ENCODE measurements at regions not wholly inside any gene's neighbourhood (a gene's known extent, or its start where the extent isn't known, plus 50 kb on each side); places are given as distances from the start of the nearest gene placed in this dataset.
"Not testable (repeated sequence)": the region's sequence is repeated elsewhere in the genome, so short reads cannot be mapped to it uniquely, and the experiment has no call there.

DNA sequence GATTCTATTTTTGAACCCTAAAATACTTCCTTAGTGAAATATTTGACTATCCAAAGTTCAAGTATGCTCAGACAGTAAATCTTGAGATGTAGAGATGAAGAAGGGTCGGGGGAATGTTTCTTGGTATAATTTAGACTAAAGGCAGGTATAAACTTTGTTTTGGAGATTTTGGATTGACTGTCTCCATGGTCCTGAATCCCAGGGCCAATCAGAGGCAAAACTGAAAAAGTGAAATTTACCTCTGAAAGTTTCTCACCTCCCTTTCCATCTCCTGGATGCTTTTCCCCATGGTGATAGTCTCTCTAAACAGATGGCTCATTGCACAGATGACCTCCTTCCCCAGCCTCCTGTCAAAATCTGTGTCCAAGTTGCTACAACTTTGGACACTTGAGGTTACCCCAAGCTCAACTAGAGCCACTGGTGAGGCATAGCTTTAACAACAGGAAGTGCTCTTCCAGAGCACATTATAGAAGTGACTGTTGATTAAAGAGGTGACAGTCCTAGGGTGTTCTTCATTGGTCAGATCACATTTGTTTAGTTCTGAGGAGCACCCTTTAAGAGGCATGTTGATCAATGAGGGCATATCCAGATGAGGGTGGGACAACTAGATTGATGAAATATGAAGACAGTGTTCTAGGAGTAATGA, 128.4 kb downstream of the AKAP11 start:
- no peak for DNase-seq

DNA sequence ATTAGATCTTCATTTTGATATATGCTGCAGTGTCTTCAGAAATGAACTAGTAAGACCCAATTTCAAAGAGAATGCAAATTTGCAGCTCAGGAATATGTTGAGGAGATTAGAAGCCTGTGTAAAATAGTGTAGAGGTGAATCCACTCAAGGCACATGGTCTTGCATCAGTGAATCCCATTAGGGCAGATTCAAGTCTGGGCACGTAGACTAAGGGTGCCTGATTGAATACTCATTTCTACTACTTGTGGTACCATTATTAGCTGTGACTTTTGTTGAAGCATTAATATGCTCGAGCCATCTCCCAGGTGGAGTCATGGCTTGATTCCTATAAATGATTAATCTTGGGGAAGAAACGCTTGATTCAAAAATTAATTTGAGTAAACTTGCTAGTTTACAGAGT, 129.4 kb downstream of the AKAP11 start:
- DNase-seq = no peak

DNA sequence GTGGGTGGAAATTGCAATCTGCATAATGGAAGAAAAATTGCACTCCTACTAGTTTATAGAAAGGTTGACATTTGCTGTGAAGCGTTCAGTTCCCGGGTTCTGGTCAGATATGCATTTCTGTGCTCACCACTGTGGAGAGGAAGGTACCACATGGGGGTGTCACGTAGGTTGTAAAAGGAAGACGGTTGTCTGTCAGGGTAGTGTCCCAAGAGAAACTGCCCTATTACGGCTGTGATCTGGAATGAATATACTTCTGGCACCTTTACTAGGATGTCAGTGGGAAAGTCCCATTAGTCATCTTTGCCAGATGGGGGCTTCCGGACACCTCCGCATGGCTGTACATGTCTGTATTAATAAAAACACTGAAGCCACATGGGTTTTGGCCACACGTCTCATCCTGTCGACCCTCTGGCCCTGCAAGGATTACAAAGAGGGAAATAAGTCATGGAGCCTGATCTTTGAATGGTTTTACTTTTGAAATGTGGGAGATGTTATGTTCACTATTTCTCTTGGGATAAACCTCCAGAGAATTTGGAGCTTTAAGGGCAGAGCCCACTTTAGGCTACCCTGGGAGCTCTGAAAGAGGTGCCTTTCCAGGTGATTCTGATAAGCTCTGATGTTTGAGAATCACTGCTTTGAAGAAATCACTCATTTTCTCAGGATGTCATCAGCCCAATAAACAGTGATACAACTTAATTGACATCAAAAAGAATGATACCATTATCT, 133.9 kb downstream of the AKAP11 start:
- DNase-seq = peak; percentile 81

DNA sequence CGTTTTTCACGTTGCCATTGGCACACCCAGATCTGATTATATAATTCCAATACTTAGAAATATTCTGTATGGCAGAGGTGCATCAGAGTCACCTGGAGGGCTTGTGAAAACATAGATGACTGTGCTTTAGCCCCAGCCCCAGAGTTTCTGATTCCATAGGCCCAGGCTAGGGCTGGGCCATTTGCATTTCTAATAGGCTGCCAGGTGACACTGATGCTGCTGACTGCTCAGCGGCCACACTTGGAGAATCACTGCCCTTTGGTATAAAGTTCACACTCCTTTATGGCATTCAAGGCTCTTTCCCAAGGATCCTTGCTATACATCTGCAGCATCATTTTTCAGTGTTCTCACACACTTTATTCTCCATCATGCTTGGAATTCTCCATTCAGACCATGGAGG, 137.1 kb downstream of the AKAP11 start:
- DNase-seq = no peak

DNA sequence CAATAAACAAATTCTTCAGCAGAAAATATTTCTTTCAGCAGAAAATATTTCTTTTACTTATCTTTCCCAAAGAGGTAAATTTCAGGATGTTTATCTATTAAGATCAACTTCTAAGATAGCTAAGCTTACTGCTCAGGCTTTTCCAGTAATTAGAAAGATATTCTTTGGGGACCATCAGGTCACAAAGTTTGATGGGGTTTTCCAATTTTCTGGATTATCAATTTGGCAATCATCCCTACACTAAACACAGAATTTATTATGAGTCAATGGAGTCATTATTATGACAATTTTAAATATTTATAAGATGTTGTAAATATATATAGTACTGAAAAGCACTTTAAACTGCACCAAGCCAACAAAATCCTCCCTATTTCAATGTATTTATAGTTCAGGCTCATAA, 137.6 kb downstream of the AKAP11 start:
- no peak for DNase-seq

DNA sequence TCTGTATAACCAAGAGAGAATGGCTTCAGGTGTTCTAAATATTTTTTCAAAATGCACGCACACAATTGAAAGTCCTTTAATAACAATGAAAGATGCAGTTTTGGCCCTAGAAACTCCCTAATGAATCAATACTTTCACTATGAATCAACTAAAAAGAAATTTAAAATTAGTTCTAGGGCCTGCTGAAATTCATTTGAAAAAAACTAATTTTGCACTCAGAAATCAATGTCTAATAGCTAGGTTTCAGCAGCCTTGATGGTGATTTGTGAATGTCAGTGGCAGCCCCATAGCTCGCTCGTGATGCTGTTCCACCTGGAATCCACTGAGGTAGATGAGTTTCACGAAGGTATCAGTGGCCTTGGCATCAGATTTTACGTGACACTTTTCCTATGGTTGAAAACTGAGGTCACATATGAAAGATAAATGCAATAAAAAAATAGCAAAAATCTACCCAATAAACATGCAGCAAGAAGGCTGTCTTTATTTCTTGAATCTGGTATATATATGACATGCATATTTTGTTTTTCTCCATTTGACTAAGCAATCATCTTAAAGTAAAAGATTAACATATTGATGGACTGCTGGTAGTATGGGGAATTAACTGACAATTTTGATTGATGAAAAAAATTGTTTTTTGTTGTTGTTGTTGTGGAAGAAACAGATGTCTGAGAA, 141.0 kb downstream of the AKAP11 start:
- DNase-seq = no peak

DNA sequence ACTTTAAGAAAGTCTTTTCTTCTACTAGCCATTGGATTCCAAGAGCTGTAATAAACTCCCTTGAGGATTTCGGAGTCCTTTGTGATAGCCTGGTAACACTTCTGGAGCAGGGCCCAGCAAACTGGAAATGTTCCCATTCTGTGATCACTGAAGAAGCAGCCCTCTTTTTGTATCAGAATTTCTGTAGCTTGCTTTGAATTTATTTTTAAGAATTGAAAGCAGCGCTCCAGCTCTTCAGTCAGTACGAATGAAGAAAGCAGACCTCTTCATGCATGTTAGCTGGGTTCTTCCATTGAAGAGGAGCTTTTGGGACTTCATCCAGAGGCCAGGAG, 141.5 kb downstream of the AKAP11 start:
- DNase-seq = no peak

DNA sequence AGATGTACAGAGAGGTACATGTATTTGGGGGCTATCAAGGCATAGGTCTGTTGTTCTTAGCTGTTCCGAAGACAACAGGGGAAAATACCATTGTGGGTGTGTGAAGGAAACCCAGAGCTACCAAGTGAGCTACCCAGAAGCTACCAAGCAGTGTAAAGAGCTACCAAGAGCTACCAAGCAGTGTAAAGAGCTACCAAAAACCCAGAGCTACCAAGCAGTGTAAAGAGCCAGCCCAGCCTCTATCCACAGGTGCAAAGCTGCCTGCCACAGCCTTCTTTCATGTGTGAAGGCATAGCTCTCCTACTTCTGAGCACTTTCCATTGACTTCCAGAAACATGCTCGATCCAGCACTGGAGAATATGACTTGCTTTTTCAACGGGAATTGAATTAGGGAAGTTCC, 145.7 kb downstream of the AKAP11 start:
- no peak for DNase-seq

DNA sequence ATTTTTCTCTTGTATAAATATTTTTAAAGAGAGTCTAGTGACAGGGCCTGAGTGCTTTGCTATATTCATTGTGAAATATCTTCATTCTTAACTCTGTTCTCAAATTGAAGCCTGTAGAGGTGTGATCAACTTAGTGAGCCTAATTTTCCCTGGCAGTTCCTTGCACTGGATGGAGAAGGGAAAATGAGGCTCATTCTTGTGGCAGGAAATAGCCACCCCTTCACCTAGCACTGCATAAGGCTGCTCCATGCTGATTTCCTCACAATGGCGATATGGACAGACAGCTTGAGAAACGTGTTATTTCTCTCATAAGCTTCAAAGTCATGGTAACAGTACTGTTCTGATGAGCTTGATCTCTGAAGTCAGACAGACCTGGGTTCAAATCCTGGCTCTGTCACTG, 146.2 kb downstream of the AKAP11 start:
- no peak for DNase-seq

DNA sequence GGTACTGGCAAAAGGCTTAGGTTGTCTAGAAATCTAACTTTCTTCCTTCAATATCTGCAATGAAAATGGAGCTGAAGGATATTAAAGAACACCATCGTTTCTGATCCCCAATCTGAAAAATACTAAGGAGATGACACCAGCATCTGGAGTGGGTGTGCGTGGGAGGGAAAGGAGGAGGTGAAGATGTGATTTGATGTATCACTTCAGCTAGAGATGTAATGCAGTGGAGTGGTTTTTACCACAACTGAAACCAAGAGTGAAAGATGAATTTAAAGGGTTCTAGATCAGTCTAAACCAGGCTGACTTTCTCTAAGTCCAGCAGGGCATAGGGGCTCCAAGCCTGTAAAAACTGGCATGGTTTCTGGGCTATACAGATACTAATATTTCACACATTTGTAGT, 148.4 kb downstream of the AKAP11 start:
- peak; percentile 73 for DNase-seq

DNA sequence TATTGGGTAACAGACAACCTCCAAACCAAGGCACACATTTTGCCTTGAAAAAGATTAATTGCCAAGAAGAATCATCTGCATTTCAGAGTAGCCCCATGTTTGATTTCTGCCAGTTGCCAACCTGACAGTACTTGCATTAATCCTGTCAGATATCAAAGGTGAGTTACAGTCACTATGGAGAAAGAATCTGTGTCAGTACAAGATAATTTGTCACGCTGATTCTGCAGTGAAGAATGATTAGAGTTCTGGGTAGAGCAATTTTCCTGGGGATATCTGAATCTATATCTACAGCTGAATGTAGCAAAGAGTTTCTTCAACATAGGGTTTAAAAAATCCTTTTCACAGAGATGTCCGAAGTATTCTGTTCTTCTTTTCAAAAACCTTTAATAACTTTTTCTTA, 150.7 kb downstream of the AKAP11 start:
- DNase-seq = no peak

DNA sequence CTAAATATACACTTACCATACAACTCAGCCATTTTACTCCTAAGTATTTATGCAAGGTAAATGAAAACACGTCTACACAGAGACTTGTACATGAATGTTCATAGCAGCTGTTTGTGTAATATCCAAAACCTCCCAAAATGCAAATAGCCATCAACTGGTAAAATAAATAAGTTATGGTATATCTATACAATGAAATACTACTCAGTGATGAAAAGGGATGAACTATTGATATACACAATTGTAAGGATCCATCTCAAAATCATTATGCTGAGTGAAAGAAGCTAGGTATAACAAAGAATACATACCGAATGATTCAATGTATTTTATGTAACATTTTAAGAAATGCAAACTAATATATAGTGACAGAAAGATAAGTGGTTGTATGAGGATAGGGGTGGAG, 149.8 kb upstream of the TNFSF11 start:
- DNase-seq = no peak

DNA sequence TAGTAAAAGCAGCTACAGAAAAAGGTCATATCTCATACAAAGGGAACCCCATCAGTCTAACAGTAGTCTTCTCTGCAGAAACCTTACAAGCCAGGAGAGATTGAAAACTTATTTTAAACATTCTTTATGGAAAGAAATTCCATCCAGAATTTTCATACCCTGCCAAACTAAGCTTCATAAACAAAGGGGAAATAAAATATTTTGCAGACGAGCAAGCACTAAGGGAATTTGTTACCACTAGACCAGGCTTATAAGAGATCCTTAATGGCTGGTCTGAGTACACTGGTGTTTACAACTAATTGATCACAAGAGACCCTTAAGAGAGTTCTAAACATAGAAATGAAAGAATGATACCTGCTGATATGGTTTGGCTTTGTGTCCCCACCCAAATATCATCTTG, 128.6 kb upstream of the TNFSF11 start:
- DNase-seq = no peak

DNA sequence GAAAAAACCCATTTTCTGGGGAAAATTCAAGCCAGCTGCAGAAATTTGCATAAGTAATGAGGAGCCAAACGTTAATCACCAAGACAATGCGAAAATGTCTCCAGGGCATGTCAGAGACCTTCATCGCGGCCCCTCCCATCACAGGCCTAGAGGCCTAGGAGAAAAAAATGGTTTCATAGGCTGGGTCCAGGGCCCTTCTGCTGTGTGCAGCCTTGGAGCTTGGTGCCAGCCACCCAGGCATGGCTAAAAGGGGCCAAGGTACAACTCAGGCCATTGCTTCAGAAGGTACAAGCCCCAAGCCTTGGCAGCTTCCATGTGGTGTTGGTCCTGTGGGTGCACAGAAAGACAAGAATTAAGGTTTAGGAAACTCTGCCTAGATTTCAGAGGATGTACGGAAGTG, 127.4 kb upstream of the TNFSF11 start:
- DNase-seq = not testable (repeated sequence)

DNA sequence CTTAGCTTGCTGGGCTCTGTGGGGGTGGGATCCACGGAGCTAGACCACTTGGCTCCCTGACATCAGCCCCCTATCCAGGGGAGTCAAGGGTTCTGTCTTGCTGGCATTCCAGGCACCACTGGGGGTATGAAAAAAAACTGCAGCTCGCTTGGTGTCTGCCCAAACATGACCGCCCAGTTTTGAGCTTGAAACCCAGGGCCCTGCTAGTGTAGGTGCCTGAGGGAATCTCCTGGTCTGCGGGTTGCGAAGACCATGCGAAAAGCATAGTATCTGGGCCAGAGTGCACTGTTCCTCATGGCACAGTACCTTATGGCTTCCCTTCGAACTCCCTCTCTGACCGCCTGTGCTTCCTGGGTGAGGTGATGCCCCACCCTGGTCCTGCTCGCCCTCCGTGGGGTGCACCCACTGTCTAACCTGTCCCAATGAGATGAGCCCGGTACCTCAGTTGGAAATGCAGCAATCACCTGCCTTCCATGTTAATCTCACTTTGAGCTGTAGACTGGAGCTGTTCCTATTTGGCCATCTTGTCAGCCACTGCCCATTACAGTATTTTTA, 120.8 kb upstream of the TNFSF11 start:
- DNase-seq = no peak

DNA sequence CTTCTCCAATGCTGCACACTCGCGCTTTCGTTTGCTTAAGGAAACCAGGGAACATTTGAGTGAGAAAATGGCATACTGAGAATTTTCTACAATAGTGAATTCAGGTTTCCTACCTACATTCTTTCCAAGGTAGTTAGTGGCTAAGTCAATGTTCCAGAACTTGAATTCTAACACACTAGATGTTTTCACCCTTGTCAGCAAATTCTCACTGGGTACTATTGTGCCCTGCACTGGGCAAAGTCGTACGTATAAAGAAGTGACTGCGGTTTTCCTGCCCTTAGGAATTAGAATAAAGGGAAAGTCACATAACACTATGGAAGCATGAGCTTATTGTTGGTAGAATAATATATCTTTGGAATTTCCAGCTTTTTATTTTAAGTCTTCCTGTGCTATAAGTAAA, 119.2 kb upstream of the TNFSF11 start:
- no peak for DNase-seq

DNA sequence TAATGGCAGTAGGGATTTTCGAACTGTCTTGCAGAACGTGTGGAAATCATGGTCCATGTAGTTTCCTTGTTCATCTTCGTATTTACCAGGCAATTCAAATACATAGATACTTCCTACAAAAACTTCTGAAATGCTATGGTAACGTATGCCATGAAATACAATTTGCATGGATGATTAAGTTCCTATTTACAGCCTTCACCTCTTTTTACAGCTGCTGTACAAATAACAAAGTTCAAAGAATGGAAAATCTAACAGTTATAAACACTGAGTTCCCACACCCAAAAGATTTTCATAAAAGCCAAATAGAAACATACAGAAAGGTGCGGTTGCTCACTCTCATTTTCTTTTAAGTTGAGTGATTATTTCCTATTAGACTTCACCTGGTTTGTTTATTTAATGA, 115.8 kb upstream of the TNFSF11 start:
- DNase-seq = no peak

DNA sequence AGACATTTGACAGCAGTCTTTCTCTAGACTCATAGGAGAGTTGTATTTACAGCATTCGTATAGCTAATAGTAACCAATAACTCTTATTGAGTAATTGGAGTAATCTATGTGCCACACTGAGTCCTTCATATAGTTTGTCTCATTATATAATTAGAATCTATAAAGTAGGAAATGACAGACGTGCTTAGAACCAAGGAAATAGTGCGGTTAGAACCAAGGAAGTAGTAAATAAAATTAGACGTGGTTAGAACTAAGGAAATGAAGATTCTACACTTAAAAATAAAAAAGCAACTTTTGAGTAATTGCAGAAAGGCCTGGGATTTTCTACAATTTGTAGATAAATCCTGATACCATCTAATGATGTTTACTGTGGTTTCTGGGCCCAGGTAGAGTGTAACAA, 107.8 kb upstream of the TNFSF11 start:
- DNase-seq = no peak

DNA sequence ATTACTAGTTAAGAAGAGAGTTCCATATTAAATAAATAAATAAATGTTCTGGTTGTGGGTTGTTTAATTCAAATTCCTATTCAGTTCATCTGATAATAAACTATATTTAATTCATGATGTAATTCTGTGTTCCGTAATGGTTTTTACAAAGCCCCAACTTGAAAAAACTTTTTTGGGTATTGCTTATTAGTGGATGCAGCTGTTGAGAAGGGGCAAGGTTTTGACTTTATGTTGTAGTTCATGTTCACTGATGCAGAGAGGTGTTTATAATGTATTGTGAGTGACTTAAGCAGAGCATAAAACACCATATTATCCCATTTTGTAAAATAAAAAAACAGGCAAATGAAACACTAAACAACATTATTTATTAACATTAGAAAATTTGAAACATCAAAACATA, 107.3 kb upstream of the TNFSF11 start:
- no peak for DNase-seq

DNA sequence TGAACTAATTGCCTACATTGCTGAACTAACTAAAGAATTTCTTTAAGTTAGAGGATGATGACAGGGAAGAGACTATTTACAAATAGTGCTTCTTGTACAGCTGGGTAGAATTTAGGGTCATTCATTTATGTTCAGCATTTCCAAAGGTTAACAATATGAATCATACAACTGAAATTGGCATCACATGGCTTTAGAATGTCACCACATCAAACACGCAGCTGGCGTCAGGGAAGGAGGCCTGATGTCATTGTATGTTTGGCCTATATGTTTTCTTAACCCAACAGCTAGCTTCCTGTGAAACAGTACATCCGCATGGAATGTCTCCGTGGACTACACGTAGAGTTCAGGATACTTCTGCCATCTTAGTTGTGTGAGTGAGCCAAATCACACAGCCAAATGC, 99.0 kb upstream of the TNFSF11 start:
- peak; percentile 26 for DNase-seq

DNA sequence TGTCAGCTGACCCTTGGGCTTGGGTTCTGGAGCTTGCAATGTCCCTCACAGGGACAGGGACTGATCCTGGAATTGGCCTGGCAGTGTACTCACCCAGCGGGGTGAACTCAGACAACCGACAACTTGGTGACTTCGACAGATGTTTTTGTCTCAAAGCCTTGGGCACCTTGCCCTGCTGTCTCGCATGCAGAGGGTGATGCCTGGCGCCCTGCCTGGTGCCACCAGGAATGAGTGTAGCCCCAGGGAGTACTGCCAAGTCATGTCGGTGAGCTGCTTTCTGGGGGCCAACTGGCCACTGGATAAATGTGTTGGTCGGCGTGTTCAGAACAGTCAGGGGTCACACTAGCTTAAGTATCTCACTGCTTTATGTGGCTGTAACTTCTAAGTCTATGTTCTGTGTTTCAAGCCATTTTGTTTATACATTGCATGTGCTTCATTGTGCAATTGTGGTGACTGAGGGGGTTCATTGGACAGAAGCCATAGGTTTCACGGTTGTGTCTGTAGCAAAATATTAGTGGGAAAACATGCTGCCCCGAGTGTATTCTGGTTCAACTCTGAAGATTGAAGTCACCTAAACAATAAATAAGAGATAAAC, 96.3 kb upstream of the TNFSF11 start:
- no peak for DNase-seq

DNA sequence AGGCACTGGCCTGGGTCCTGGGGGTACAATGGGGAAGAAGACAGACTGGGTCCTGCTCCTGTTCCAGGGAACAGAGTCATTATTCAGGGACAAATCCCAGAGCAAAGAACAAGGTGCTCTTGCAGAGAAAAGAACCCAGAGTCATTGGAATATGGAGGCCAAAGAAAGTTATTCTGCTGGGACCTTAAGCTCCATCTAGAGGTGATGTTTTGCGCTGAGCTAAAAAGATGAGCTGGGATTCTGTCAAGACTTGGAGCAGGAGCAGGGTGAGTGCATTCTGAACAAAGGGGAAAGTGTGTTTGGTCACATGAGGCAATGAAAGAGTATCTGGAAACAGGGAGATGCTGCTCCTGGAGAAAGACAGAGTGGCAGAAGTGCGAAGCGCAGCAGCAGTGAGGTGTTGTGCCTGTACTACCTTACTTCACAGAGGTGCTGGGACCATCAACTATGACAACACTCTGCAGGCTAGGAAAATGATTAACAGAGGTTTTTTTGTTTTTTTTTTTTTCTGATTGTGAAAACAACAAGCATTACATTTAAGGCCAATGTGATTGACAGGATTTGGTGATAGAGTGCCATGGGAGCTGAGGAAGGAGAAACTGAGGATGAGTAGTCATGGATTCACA, 95.3 kb upstream of the TNFSF11 start:
- DNase-seq = no peak

DNA sequence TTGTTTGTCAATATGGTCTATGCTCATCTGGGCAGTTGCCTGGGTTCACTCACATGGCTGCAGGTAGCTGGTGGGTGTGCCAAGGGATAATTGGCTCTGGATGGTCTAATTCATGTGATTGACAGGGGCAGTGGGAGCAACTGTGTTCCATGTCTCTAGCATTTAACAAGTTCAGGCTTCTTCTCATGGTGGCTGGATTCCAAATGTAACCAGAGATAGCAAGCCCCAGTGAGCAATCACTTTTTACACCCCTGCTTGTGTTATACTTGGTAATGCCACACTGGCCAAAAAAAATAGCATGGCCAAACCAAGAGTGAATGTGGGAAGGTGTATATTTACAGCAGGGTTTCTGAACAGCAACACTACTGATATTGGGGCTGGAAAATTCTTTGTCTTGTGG, 89.6 kb upstream of the TNFSF11 start:
- no peak for DNase-seq

Measured in activated naive CD4-positive, alpha-beta T cell treated with Interleukin-2 at 50 U/mL for 16 hours (primary cell).